Esophagus muscularis mucosa (tissue), 4 donors: ENCODE measurements at regions not wholly inside any gene's neighbourhood (a gene's known extent, or its start where the extent isn't known, plus 50 kb on each side); places are given as distances from the start of the nearest gene placed in this dataset.

ENCODE experiments used
- DNase-seq: peaks from one replicate; pipeline ENCODE4 v3.0.0-alpha.2; 2017; ENCODE audit errors: extremely low spot score
- H3K27ac ChIP-seq, 4 donors: fragments of 200-600 bp; sonication (generic); replicated peaks in 1 of 4; 1 replicate in 3 of 4; 2 replicates in 1 of 4; pipeline ENCODE4 v1.5.1; 2016 to 2019; ENCODE audit warnings: mild to moderate bottlenecking in 1 of 4
- H3K27me3 ChIP-seq, 4 donors: fragments of 200-600 bp; sonication (generic); one replicate each; pipeline versions ENCODE4 v1.5.1 to v1.6.0; 2016 to 2019
- H3K36me3 ChIP-seq, 4 donors: fragments of 200-600 bp; sonication (generic); one replicate each; pipeline ENCODE4 v1.5.1; 2016 to 2019
- H3K4me1 ChIP-seq, 4 donors: fragments of 200-600 bp; sonication (generic); one replicate each; pipeline ENCODE4 v1.5.1; 2016 to 2019
- H3K4me3 ChIP-seq, 4 donors: fragments of 200-600 bp; sonication (generic); 1 replicate in 2 of 4; 2 replicates in 2 of 4; pipeline ENCODE4 v1.5.1; 2016 to 2019; ENCODE audit warnings: mild to moderate bottlenecking in 4 of 4, moderate library complexity in 1 of 4
- H3K9me3 ChIP-seq, 4 donors: fragments of 200-600 bp; sonication (generic); 1 replicate in 3 of 4; 2 replicates in 1 of 4; pipeline ENCODE4 v1.5.1; 2016 to 2019
- EP300 ChIP-seq: sonication (generic); formaldehyde crosslinking; IDR thresholded peaks from one replicate; pipeline ENCODE4 v1.6.1; 2017; ENCODE audit warnings: antibody characterized with exemption
- POLR2A ChIP-seq: fragments of 450-650 bp; IDR thresholded peaks from one replicate; pipeline ENCODE4 v1.6.1; 2017; ENCODE audit warnings: antibody characterized with exemption, moderate library complexity, mild to moderate bottlenecking, low read depth
- POLR2AphosphoS5 ChIP-seq, 2 donors: sonication (generic); formaldehyde crosslinking; IDR thresholded peaks; one replicate each; pipeline ENCODE4 v1.6.1; 2017; ENCODE audit warnings: antibody characterized with exemption in 2 of 2
- WGBS: methylation state at CpG from one replicate; pipeline ENCODE4 v1.1.5; 2018; 5-methylcytosine and 5-hydroxymethylcytosine counted together
- intact Hi-C: fragments of 100-400 bp; cut with DNase I; formaldehyde crosslinking; loops from one replicate; pipeline ENCODE4 v1.15.1; 2023
- TF ChIP-seq, protein P1 (sequence below), 3 experiments: fragments of 200-600 bp in 2 of 3; fragments of 450-650 bp in 1 of 3; sonication (generic) in 2 of 3; IDR thresholded peaks; one replicate each; pipeline ENCODE4 v1.5.1; 2017 to 2019; ENCODE audit warnings: antibody characterized with exemption in 3 of 3, mild to moderate bottlenecking in 2 of 3, moderate library complexity in 1 of 3

DNA sequence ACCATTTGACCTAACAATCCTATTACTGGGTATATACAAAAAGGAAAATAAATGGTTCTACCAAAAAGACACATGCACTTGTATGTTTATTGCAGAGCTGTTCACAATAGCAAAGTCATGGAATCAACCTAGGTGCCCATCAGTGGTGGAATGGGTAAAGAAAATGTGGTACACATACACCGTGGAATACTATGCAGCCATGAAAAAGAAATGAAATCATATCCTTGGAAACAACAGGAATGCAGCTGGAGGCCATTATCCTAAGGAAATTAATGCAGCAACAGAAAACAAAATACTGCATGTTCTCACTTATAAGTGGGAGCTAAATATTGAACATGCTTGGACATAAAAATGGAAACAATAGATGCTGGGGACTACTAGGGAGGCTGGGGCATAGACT lies 534.1 kb upstream of the SGCD start:
- H3K27ac ChIP-seq = no peak overlapping the region
- intact Hi-C loops = no loop called here
- no peaks in the 10 kb centered on the region for H3K36me3 ChIP-seq

DNA sequence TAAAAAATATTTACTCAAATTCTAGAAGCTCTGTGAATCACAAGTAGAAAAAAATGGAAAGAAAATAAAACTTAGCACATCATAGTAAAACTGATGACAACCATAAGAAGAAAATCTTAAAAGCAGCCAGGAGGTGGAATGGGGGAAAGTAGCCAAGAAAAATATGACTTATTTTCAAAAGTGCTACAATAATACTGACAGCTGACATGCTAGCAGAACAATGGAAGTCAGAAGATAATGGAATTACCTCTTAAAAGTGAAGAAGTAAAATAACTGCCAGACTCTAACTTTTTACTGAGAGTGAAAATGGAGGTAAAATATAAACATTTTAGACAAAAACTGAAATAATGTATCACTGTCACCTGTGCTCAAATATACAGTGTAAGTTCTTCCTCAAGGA lies 532.2 kb upstream of the SGCD start:
- H3K36me3 ChIP-seq = no peaks in the 10 kb centered on the region
- H3K4me1 ChIP-seq = no peaks in the 10 kb centered on the region
- H3K27ac ChIP-seq = no peak overlapping the region
- DNase-seq = no peak
- intact Hi-C loops = no loop called here
- H3K27me3 ChIP-seq = no peaks in the 10 kb centered on the region
- H3K4me3 ChIP-seq = no peak overlapping the region
- TF ChIP-seq POLR2A = no peak
- peaks cover 0 to 39% (median 29%) of the 10 kb centered on the region in 4 donors for H3K9me3 ChIP-seq

More for the DNA sequence above, 534.1 kb upstream of the SGCD start:
- no peaks in the 10 kb centered on the region for H3K4me1 ChIP-seq
- WGBS = 61% methylated on average over 1 of the region's 1 CpG
- H3K27me3 ChIP-seq = no peaks in the 10 kb centered on the region
- TF ChIP-seq, protein P1, sequence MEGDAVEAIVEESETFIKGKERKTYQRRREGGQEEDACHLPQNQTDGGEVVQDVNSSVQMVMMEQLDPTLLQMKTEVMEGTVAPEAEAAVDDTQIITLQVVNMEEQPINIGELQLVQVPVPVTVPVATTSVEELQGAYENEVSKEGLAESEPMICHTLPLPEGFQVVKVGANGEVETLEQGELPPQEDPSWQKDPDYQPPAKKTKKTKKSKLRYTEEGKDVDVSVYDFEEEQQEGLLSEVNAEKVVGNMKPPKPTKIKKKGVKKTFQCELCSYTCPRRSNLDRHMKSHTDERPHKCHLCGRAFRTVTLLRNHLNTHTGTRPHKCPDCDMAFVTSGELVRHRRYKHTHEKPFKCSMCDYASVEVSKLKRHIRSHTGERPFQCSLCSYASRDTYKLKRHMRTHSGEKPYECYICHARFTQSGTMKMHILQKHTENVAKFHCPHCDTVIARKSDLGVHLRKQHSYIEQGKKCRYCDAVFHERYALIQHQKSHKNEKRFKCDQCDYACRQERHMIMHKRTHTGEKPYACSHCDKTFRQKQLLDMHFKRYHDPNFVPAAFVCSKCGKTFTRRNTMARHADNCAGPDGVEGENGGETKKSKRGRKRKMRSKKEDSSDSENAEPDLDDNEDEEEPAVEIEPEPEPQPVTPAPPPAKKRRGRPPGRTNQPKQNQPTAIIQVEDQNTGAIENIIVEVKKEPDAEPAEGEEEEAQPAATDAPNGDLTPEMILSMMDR (IDR thresholded peaks at IDR 0.05) = no peak
- TF ChIP-seq EP300 = no peak
- no peak for TF ChIP-seq POLR2AphosphoS5 (IDR thresholded peaks at IDR 0.05)
- no peak for TF ChIP-seq POLR2A
- no peak overlapping the region for H3K4me3 ChIP-seq
- DNase-seq = no peak
- peaks cover 0 to 39% (median 29%) of the 10 kb centered on the region in 4 donors for H3K9me3 ChIP-seq

DNA sequence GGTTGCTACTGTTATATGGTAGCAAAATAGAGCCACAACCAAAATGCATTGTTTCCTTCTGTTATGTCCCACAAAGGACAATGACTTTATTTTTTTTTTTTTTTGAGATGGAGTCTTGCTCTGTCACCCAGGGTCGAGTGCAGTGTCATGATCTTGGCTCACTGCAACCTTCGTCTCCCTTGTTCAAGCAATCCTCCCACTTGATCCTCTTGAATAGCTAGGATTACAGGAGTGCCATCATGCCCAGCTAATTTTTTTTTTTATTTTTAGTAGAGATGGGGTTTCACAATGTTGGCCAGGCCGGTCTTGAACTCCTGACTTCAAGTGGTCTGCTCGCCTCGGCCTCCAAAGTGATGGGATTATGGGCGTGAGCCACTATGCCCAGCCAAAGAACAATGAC lies 527.7 kb upstream of the SGCD start:
- no peaks in the 10 kb centered on the region for H3K36me3 ChIP-seq
- 85% methylated on average over 6 of the region's 6 CpGs for WGBS
- H3K27me3 ChIP-seq = no peaks in the 10 kb centered on the region
- DNase-seq = no peak
- no peak overlapping the region for H3K4me3 ChIP-seq
- no peak overlapping the region for H3K27ac ChIP-seq
- H3K4me1 ChIP-seq = no peaks in the 10 kb centered on the region
- H3K9me3 ChIP-seq = peaks cover 0 to 20% (median 18%) of the 10 kb centered on the region in 4 donors
- intact Hi-C loops = no loop called here
- TF ChIP-seq EP300 (no peak), POLR2AphosphoS5 (IDR thresholded peaks at IDR 0.05) (no peak), POLR2A (no peak)
- TF ChIP-seq, protein P1 (IDR thresholded peaks at IDR 0.05) = no peak

DNA sequence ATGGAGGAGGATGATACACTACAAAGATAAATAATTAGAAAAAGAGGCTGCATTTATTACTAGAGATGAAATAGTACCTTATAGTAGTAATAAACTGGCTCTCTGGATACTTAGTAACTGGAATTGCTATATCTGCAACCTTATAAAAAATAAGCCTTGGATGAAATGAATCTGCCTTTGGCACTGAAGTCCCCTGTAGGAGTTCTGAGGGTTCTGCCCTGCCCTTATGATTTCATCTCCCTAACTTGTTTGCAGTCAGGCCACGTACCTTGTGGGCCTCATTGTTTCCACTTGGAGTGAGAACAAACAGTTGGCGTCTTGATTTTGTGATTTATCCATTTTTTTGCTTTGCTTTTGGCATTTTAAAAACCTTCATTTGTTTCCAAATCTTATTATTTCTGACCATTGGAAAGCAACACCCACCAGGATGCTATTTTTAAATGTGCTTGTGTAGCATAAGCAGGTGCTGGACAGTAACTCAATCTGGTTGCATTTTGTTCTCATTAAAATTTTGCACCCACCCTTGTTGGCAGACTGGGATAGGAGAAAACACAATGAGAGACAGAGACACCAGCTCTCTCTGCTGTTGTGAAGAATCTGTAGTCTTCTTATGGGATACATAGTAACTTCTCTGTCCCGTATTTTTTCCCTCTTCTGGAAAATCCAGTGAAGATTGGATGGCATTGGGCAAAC lies 518.9 kb upstream of the SGCD start:
- H3K9me3 ChIP-seq = no peaks in the 10 kb centered on the region
- H3K27ac ChIP-seq = no peak overlapping the region
- H3K4me1 ChIP-seq = no peaks in the 10 kb centered on the region
- no peak overlapping the region for H3K4me3 ChIP-seq
- no peaks in the 10 kb centered on the region for H3K27me3 ChIP-seq
- no peaks in the 10 kb centered on the region for H3K36me3 ChIP-seq
- no peak for TF ChIP-seq POLR2AphosphoS5 (IDR thresholded peaks at IDR 0.05)
- no peak for TF ChIP-seq EP300
- no peak for TF ChIP-seq POLR2A
- TF ChIP-seq, protein P1 (IDR thresholded peaks at IDR 0.05) = no peak
- 82% methylated on average over 3 of the region's 3 CpGs for WGBS
- no peak for DNase-seq
- intact Hi-C loops = no loop called here

DNA sequence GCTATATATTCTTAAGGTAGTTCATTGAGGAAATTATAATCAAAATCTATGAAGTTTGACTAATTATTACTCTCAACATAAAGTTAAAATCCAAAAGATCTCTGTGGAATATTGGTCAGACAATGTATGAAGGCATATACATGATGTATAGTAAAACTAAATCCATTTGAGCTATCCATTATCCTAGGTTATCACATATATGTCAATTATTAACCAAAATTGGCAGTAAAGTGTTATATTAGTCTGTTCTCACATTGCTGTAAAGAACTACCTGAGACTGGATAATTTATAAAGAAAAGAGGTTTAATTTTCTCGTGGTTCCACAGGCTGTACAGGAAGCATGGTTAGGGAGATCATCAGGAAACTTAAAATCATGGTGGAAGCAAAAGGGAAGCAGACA lies 511.7 kb upstream of the SGCD start:
- DNase-seq = no peak
- no peaks in the 10 kb centered on the region for H3K4me1 ChIP-seq
- no peaks in the 10 kb centered on the region for H3K27me3 ChIP-seq
- H3K9me3 ChIP-seq = no peaks in the 10 kb centered on the region
- H3K4me3 ChIP-seq = no peak overlapping the region
- TF ChIP-seq EP300 = no peak
- no peak for TF ChIP-seq POLR2A
- TF ChIP-seq, protein P1 (IDR thresholded peaks at IDR 0.05) = no peak
- no peak for TF ChIP-seq POLR2AphosphoS5 (IDR thresholded peaks at IDR 0.05)
- no peak overlapping the region for H3K27ac ChIP-seq
- WGBS = 72% methylated on average over 1 of the region's 1 CpG
- intact Hi-C loops = no loop called here
- H3K36me3 ChIP-seq = no peaks in the 10 kb centered on the region
